GM18861 (cell line): ENCODE measurements at regions not wholly inside any gene's neighbourhood (a gene's known extent, or its start where the extent isn't known, plus 50 kb on each side); places are given as distances from the start of the nearest gene placed in this dataset.

ENCODE experiments used
- ATAC-seq: cut with Tn5 transposase; IDR thresholded peaks from one replicate; pipeline ENCODE4 v1.9.1; 2021; ENCODE audit not compliant: unreplicated experiment

DNA sequence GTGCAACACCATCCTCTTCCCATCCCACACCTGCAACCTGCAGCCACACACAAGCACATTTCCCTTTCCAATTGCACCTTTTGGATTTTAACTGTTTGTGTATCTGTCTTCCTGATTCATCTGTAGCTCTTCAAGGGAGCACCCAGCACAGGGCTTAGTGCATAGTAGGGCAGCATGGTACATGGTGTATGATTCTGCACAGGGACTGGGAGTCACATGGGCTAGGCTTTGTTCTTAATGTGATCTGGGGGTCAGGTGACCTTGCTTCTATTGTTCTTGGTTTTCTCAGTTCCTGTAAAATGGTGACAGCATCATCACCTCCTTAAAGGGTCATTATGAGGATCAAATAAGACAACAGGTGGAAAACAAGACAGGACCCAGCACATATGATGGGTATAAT lies 419.3 kb downstream of the MATN1 start:
- no peak for ATAC-seq

DNA sequence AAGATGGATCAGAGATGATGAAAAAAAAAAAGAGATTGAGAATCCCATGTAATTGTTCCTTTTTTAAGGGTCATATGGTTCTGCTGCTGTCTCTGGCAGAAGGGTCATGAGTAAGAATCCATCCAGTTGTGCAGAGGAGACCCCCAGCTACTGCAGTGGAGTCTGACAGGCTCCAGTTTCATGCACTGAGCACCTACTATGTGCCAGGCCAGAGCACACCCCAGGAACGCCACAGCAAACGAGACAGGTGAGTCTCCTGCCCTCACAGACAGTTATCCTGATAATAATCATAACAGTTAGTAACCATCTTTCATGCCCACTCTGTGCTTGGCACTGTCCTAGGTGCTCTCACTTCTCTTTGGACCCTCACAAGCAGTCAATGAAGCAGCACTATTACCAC lies 420.0 kb downstream of the MATN1 start:
- no peak for ATAC-seq

DNA sequence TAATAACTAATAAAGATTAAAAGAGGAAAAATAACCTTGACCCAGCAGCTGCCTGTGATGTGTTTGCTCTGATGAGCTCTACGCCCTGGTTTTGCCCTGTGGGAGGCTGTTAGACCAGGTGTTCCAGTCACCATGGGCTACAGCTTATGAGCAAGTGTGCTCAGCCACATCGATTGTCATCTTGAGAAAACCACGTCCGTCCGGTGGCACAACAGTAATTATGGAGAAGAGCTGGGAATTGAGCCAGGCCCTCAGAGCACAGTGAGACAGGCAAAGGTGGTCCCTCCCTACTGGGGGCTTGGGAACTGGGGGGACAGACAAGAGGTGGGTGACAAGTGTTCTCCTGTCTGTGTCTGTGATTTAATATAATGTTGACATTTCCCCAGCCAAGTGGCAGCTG lies 420.5 kb downstream of the MATN1 start:
- ATAC-seq = no peak

DNA sequence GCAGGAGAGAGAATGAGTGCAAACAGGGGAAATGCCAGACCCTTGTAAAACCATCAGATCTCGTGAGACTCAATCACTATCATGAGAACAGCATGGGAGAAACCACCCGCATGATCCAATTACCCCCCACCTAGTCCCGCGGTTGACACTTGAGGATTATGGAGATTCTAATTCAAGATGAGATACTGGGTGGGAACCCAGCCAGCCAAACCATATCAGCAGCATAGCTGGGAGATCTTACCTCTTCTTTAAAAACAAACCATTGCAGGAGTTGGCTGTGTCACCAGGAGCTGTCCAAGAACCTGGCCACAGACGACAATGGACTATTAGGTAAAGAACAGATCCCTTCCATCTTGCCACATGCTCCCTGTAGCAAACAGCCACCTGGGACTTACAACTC lies 422.7 kb downstream of the MATN1 start:
- no peak for ATAC-seq

DNA sequence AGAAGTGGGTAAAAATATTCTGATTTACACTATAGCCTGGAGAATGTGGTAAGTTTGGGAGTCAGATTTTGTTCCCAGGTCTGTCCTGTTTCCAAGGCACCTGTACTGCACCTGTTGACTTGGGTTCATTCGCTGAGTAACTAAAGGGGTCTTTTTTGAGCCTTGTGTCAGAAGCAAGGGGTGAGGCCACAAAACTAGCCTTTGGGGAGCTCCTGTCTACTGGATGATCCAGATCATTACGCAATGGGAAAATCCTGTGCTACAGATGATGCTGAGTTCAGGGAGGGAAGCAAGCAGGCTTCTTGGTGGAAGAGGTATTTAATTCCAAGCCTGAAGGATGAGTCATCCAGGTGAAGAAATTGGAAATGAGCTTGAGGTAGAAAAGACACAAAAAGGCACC lies 424.0 kb downstream of the MATN1 start:
- ATAC-seq = no peak

DNA sequence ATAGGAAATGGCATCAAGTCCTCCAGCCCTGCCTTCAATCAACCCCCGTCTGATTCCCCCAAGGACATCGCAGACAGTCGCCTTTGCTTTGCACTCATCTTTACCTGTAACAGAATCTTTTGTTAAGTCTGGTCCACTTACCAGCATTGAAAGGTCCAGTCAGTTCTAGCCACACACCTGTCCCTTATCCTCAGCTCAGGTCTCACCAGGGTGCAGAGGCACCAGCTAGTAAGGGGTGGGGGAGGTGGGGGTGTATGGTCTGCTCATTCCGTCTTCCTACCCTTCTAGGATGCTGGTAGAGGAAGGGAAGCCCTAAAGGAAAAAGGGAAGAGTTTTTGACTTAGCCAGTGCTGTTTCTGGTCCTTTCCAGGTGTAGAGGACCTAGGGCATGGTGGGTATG lies 427.7 kb downstream of the MATN1 start:
- ATAC-seq = no peak

DNA sequence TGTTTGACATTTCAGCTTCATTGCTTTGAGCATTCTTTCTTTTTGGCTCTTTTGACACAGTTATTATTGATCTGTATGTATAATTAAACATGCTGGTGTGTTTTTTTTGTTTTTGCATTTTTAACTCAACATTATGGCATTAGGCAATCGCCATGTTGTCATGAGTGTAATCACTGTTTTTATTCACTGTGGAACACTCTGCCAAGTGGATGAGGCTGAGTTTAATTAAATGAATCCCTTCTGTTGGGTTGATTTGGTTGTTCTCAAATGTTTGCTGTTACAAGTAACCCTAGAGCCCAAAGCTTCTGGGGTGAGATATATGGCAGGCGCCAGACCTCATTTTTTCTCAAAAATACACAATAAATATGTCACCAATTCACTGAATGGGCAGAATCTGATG lies 428.1 kb downstream of the MATN1 start:
- ATAC-seq = no peak

DNA sequence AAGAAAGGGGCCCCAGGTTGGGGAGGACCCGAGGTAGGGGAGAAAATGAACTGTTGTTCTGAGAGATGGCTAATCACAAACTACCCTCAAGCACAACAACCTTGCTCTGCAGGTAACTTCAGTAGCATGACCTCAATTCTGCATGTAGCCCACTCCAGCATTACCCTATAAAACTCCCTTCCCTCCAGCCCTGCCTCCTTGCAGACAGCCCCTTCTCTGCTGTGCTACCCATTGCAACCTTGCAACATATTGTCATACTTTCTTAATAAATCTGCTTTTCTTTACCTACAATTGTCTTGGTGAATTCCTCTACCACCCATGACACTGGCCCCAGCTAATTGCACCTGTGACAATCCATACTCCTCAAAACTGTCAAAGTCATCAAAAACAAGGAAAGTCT lies 428.9 kb downstream of the MATN1 start:
- ATAC-seq = no peak

DNA sequence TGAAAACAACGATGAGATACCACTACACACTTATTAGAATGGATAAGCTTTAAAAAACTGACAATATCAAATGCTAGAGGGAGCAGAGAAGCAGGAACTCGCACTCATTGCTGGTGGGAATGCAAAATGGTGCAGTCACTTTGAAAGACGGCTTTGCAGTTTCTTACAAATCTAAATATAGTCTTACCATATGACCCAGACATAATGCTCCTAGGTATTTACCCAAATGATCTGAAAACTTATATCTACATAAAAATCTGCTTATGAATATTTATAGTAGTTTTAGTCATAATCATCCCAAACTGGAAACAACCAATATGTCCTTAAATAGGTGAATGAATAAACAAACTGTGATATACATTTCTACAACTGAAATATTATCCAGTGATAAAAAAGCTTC lies 430.9 kb downstream of the MATN1 start:
- no peak for ATAC-seq

DNA sequence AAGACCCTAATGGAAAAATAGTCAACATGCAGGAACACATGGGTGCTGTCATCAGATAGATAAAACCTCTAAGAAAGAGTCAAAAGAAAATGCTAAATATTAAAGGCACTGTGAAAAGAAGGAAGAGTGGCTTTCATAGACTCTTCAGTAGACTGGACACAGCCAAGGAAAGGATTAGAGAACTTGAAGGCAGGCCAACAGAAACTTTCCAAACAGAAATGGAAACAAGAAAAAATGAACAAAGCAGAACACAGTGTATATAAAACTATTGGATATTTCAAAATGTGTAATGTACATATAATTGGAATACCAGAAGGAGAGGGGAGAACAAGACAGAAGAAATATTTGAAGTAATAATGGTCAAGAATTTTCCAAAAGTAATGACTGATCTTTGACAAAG lies 431.9 kb downstream of the MATN1 start:
- ATAC-seq = no peak

DNA sequence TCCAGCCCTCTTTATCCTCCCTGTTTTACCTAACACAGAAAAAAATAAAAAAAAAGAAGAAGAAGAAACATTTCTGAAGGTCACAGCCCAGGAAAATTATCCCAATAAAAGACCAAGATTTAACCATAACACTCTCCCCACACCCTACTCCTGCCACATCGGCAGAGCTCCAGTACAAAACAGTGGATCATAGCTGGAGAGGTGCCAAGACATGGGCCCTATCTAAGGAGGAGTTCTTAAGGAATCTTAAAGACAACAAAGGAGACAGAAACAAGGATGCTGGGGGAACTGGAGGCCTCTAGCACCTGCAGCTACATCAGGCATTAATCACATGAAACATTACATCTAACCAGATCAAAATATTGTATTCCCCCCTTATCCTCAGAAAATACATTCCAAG lies 432.8 kb downstream of the MATN1 start:
- ATAC-seq = no peak

DNA sequence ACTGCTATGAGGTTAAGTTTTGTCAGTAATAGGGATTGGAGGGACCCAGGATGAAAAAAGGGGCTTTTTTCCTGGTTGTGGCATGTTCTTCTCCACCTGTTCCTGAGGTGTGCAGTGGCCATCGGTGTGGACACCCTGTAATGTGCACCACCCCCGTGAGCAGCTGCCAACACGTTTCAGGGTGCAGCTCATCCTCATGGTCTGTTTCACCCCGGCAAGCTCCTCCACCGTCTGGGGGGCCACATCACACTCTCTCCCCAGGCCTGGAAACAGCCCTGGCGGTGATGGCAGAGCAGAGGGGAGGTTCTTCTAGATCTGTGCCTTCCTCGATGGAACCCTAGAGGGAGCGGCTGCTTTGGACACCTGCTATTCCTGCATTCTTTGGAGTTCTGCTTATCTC lies 435.4 kb downstream of the MATN1 start:
- ATAC-seq = no peak

DNA sequence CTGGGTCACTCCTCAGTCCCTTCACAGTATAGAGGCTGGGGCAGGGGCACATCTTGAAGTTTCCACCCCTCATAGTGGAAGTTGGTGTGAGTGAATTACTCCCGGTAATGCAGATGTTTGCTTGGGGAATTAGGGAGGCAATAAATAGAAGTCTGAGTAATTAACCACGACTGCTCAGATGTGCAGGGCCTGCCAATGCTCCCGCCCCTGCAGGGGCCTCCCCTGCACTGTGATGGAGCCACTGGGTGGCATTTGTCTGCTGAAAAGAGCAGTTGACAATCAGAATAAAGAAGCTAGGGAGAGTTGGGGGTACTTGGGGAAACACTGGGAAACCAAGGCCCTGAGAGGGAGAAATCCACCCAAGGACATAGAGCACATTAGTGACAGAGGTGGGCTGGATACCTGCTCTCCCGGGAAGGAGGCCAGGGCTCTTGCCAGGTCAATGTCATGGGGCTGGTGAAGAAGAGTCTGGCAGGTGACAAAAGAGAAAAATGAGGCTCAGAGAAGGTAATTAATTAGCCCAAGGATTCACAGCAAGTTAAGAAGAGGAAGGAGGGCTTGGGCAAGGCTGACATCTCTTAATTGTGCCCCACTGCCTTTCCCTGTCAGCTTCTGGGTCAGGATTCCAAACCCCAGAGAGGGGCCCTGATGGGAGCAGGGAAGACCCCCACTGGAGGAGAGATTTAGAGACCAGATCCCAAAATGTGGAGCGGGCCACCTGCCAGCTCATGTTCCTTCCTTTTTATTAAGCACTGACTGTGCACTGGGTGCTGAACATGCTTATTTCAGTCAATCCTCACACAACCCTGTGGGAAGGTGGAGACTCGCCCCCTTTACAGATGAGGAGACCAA lies 436.2 kb downstream of the MATN1 start:
- ATAC-seq = no peak

DNA sequence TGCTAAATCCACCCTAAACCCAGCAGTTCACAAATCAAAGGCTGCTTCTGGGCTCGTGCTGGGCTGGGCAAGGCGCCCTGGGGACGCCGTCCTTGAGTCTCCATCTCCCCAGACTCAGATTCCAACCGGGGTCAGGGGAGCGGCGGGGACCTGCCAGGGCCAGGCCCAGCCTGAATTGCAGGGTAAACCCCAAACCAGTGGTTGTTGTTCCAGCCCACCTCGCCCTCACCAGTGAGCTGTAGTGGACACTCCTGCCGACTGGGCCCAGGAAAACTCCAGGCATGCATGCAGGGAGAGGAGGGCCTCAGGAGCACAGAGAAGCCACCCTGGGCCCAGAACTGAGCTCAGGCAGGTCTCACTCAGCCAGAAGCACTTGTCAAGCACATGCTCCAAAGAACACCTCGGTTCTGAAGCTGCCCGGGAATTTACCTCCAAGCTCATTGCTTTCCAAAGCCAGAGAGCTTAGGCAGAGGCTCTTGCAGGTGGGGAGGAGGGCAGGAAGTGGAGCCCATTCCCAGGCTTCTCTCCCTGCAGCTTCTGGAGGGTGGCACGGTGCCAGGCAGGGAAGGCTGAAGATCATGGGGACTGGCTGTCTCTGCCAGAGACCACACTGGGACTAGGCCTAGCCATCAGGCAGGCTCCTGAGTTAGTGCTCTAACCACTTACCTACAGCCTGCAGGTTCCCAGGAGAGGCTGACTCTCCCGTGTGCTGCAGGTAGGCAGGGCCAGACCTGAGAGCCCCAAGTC lies 437.0 kb downstream of the MATN1 start:
- no peak for ATAC-seq

DNA sequence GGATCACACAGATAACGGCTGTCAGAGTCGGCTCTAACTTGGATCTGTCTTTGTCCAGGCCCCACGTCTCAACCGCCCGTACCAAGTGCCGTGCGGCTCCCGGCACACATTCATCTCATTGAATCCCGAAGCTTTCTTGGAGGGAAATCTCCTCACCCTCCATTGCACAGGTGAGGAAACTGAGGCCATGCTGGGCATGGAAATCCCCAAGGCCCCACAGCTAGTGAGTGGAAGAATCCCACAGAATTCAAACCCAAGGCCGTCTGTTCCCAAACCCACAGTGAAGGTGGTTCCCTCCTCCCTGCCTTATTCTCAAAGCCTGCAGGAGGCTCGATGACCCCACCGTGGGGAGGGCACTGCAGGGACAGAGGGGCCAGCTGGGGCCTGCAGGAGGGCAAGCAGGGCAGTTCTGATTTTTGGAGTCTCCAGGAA lies 437.9 kb downstream of the MATN1 start:
- no peak for ATAC-seq

DNA sequence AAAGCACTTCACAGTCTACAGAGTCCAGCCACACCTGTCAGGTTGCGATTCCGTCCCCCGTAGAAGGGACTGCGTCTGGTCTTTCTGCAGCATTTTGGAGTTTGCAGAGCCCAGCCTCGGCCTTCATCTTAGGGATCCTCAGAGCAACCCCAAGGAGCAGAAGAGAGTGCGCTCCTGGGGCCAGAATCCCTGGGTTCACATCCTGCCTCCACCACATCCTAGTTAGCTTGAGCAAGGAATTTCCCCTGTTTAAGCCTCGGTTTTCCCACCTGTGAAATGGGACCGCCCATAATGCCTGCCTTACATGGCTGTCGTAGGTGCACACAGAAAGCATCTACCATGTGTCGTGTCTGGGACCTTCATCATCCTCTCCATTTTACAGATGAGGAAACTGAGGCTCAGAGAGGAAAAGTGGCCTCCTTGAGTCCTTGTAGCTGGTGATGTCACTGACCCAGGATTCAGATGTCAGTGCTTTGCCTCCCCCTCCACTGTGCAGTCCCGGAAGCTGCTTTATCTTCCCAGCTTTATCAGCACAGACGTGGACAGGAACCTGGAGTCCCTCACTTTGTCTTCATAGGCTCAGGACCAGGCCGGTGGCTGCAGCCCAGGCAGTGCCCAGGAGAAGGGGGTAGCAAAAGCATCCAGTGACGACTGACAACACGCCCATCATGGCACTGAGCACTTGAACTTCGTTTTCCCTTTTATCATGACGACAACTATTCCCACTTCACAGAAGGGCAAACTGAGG lies 438.5 kb downstream of the MATN1 start:
- ATAC-seq = no peak

DNA sequence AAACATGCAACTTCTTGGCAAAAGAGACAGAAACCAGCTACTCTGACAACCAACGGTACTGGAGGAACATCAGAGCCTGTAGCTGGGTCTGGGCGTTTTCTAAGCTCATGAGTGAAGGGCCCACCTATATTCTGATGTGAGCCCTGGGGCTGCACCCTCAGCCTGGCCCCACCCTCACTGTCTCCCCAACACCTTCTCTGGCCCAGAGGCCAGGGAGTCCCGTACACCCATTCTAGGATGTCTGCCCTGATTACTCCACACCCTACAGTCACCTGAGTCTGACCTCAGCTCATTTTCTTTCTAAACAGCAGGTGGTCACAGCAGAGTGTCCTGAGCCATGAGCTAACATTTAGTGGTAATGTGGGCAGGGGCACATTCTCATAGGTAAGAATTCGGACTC lies 439.2 kb downstream of the MATN1 start:
- no peak for ATAC-seq

DNA sequence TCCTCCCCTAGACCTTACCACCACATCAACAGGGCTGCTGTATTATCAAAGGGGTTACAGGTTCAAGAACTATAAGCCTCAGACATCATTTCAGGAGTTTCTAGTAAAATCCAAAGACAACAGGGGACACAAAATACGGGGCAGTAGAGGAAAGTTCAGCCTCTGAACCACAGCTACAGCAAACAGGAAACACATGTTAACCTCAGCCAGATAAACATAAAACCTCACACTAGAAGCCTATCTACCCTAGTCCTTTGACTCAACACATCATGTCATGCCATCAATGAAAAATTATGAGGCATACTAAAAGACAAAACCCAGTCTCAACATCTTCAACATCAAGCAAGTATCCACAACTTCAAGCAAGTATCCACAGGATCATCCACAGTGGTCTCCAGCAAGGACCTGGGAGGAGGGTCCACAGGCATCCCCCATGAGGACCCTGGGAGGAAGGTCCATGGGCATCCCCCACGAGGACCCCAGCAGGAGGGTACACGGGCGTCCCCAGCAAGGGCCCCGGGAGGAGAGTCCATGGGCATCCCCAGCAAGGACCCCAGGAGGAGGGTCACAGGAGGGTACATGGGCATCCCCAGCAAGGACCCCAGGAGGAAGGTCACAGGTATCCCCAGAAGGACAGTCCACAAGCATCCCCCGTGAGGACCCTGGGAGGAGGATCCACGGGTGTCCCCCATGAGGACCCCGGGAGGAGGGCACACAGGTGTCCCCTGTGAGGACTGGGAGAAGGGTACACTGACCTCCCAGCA lies 440.0 kb downstream of the MATN1 start:
- ATAC-seq = no peak

DNA sequence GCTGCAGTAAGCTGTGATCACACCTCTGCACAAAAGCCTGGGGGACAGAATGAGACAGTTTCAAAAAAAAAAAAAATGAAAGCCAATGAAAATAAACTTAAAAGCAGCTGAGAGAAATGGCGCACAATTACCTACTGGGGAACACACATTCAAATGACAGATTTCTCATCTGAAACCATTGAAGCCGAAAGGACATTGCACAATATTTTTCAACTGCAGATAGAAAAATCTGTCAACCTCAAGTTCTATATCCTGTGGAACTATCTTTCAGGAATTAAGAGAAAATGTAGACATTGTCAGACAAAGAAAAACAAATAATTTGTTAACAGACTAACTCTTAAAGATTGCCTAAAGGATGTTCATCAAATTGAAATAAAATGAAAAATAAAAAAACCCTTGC lies 442.8 kb downstream of the MATN1 start:
- no peak for ATAC-seq

DNA sequence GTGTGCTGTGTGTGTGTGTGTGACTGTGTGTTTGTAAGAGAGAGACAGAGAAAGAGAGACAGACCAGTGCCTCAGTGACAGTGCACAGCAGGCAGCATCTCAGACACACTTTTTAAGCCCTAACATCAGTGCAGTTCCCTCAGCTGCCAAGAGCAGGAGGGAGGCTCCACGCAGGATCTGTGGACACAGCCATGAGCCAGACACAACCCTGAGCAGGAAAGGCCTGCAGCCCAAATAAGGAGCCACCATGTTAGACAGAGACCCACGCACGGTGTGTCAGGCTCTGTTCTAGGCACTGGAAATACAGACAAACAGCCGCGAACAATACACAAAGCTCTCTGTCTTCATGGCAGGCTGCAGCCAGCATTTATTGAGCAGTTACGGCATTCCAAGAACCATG lies 445.5 kb downstream of the MATN1 start:
- no peak for ATAC-seq

DNA sequence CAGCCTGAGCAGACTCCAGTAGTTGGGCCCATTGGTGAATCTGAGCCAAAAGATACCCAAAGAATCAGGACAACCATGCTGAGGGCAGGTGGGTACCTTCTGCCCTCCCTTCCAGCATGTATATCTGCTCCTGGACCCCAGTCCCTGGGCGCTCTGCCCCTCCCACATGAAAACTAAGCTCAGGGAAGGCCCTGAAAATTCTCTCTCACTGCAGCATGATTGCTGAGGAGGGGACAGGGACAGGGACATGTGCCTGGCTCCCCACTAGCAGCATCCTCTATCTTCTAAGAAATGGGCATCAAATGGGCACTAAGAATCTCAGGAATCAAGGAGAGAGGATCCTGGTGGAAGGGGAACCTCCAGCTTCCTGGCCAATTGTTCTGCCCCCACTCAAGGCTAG lies 446.0 kb downstream of the MATN1 start:
- ATAC-seq = no peak
